GM21737 (cell line): ENCODE measurements at regions not wholly inside any gene's neighbourhood (a gene's known extent, or its start where the extent isn't known, plus 50 kb on each side); places are given as distances from the start of the nearest gene placed in this dataset.
"Not testable (repeated sequence)": the region's sequence is repeated elsewhere in the genome, so short reads cannot be mapped to it uniquely, and the experiment has no call there.

Experiments used
- ATAC-seq: cut with Tn5 transposase; IDR thresholded peaks from one replicate; pipeline ENCODE4 v1.9.1; 2021; ENCODE audit warnings: mild to moderate bottlenecking, moderate library complexity; ENCODE audit not compliant: unreplicated experiment

GRCh38 chr2:88913280-88913679, 221.8 kb downstream of the RPIA start:
- no peak for ATAC-seq

DNA sequence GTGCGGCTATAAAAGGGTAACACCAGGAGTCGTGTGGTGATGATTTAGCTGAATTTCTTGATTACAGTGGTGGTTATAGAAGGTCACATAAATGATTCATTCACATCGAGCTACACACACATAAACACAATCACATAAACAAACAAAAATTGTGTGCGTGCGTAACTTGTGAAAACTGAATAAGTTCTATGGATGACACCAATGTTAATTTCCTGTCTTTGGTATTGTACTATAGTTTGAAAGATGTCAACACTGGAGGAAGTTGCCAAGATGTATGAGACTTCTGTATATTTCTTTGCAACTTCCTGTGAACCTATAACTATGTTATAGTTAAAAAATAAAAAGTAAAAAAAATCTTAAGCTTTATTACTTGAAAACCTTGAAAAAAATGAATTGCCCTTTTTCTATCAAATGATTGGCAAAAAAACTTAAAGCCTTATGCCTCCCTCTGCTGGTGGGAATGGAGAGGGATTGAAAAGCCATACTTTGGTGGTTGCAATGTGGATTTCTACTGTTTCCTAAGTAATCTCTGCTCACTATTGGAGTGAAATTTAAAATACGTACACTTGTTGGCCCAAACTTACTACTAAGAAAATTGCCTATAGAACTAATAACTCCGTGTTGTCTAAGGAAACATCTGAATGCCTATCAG, 227.7 kb downstream of the RPIA start:
- no peak for ATAC-seq

DNA sequence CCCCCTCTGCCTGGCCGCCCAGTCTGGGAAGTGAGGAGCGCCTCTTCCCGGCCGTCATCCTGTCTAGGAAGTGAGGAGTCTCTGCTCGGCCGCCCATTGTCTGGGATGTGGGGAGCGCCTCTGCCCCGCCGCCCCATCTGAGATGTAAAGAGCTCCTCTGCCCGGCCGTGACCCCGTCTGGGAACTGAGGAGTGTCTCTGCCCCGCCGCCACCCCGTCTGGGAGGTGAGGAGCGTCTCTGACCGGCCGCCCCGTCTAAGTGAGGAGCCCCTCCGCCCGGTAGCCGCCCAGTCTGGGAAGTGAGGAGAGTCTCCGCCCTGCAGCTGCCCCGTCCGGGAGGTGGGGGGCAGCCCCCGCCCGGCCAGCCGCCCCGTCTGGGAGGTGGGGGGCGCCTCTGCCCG, 228.9 kb downstream of the RPIA start:
- ATAC-seq = not testable (repeated sequence)

GRCh38 chr2:88924533-88924932, 233.1 kb downstream of the RPIA start:
- no peak for ATAC-seq

DNA sequence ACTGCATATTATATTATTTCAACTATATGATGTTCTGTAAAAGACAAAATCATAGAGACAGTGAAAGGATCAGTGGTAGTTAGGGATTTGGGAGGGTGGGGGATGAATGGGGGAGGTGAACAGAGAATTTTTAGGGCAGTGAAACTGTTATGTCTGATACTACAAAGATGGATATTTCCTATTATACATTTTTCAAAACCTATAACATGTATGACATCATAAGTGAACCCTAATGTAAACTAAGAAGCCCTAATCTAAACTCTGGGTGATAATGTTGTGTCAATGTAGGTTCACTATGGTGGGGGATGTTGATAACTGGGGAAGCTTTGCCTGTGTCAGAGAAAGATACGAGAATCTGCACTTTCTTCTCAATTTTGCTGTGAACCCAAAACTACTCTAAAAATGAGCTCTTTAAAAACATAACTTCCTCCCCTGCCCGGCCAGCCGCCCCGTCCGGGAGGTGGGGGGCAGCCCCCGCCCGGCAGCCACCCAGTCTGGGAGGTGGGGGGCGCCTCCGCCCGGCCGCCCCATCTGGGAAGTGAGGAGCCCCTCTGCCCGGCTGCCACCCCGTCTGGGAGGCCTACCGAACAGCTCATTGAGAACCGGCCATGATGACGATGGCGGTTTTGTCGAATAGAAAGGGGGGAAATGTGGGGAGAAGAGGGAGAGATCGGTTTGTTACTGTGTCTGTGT, 234.4 kb downstream of the RPIA start:
- no peak for ATAC-seq

DNA sequence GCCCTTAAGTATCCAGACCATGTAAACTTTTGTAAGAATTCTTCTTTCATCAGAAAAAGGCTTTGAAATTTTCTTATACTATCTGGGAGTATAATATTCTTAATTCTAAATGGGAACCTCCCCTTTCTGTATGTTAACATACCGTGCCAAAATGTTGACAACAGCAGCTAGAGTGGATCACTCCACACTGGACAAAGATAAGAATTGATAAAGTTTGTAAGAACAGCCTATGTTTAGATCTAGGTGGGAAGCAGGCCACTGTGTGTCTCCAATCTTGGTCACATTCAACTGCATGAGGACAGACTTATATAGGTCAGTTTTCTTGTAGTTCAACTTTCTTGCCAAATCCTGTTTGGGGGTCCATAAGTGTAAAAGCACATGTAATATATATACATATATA, 235.7 kb downstream of the RPIA start:
- ATAC-seq = no peak

DNA sequence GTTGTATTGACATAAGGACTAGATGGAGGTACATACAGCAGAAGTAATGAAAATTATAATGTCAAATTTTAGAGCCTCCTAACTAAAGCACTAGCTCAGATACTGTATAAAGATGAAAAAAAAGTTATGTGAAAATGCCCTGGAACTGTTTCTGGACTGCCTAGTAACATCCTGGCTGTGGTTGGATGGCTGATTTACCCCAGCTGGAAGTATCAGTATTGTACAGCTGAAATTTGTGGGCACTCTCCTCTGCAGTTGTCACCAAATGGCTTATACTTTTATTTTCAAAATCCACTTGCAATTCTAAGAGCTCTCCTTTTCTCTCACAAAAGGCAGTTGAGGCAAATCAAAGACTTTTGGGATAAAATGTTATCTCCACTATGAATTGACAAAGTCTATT, 239.2 kb downstream of the RPIA start:
- no peak for ATAC-seq

DNA sequence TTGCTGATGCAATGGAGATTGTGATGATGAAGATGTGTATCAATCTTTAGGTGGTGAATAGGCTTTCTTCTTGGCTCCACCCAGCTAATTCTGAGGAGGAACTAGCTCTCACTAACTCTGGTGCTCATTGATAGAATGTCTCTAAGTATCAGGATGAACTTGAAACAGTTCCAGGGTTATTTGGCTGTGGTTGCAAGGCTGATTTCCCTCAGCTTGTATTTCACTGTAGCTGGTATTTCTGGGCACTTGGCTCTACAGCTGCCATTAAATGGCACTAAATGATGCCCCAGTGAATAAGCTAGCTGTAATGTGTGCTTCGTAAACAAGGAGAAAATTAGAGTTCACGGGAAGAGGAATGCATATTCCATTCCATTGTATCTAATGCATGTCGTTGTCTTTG, 241.2 kb downstream of the RPIA start:
- no peak for ATAC-seq

DNA sequence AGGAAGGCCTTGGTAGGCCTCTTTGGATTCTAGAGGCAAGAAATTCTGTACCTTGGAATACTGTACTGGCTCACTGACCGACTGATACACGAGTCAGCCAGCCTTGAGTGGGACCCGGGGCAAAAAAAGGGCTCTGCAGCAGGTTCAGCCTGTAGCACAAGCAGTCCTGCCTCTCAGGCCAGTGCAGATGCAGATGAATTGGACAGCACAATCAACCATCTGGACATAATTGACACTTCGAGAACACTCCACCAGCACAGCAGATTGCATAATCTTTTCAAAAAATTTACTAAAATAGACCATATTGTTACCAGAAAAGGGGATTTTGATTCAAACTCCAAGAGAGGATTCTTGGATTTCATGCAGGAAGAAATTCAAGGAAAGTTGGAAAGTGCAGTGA, 241.6 kb downstream of the RPIA start:
- no peak for ATAC-seq

GRCh38 chr2:88933980-88934379, 242.5 kb downstream of the RPIA start:
- no peak for ATAC-seq

GRCh38 chr2:88941178-88941577, 249.7 kb downstream of the RPIA start:
- not testable (repeated sequence) for ATAC-seq

DNA sequence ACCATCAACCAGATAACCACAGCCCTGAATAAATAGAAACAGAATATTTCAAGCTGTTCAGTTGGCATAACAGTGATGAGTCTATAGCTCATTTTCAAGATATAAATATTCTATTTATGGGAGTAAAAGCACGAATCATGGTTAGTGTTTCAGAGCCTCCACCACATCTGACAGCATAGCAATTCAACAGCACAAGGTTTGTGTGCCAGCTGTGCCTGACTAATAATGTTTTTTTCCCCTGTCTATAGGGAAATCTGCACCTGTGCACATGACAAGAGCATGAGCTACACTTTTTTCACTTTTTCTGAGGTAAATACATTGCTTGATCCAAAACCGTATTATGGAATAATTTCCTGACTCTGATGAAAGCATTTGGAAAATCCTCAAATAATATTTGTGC, 251.3 kb downstream of the RPIA start:
- no peak for ATAC-seq

- no peak for ATAC-seq
These were observed 257.9 kb downstream of the RPIA start for GRCh38 chr2:88949336-88949735.

- no peak for ATAC-seq
These were observed 258.5 kb downstream of the RPIA start for GRCh38 chr2:88950010-88950409.

DNA sequence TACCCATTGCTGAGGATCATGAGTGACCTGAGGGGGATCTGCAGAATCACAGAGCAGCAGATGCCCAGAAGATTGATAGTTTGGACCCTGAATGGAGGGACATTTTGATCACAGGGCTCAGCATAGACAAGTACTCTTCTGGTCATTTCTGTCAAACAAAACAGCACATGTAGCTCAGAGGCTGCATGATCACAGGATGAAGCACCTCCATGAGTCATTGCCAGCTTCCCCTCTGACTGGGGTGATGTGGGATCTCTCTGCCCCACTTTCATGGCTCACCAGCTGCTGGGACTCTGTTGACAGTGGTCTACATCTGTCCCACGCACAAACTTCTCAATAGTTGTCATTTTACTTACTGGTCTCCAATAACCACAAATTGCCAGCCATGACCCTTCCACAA, 264.1 kb downstream of the RPIA start:
- ATAC-seq = no peak

DNA sequence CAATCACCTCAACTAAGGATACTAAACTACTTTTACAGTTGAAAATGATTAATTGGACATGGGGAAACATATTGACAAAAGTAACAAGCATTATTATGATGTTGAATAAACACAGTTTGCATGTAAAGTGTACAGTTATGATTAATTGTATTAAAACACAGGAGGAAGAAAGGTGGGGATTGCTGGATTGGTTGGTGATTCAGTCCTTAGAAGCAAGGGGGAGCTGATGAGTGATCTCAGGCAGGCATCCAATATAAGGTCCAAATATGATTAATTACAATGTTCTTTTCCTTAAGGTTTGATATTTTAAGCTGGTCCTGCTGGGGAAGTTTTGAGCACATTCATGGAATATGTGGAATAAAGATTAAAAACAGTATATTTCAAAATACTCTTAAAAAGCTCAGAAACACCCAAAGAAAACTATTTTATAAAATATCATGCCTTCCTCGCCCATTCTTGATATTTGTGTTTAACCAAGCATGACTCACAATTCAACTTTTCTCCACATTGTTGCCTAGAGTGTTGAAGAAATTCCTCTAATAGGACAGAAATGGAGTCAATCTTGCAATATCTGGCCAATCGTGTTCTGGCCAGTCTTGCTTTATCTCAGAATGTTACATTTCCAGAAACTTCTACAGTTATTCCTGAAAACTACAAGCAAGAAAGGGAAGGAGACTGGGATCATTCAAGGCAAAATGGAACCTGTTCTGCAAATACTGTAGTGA, 268.2 kb downstream of the RPIA start:
- ATAC-seq = no peak

DNA sequence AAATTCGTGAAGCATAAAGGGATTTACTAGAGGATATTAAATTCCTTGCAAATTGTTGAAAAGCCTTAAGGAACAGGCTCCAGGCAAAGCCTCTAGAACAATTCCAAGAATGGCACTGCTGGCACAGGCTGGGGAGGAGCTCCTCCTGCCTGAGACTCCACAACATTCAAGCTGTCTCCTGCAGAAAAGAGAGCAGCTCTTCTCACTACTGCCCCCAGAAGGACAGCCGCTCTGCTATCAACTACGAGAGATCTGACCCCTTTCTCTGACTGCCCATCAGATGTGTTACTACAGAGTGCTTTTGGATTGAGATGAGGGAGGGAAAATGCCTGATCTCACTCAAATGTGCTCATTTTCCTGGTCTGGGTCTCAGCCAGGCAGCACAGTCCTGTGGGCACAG, 269.9 kb downstream of the RPIA start:
- ATAC-seq = not testable (repeated sequence)

GRCh38 chr2:88967844-88968243, 276.4 kb downstream of the RPIA start:
- ATAC-seq = no peak

DNA sequence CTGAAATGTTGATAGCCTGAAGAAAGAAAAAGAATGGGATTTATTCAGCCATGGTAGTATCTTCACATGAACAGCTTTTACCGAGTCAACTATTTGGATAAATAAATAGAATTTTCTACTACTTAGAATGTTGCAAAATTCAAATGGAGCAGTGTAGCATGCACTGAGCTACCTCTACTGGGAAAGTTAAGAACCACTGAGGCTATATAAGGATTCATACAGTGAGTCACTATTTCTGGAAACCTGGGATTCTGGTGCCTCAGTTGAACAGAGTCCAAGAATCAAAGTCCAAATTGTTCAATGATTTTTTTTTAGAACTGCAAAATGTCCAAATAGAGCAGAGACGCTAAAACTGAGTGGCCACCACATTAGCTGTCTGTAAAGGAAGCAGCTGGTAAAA, 286.5 kb downstream of the RPIA start:
- ATAC-seq = not testable (repeated sequence)

DNA sequence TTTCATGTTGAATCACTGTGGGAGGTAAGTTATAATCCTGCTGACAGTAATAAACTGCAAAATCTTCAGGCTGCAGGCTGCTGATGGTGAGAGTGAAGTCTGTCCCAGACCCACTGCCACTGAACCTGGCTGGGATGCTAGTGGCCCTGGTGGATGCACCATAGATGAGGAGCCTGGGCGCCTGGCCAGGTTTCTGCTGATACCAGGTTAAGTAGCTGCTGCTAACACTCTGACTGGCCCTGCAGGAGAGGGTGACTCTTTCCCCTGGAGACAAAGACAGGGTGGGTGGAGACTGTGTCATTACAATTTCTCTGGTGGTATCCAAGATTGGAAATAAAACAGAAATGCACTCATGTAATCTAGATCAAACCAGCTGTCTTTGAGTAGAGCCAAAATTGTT, 287.0 kb downstream of the RPIA start:
- not testable (repeated sequence) for ATAC-seq

- ATAC-seq = not testable (repeated sequence)
These were observed 292.6 kb downstream of the RPIA start for GRCh38 chr2:88984079-88984478.

GRCh38 chr2:88986721-88987330, 295.4 kb downstream of the RPIA start:
- not testable (repeated sequence) for ATAC-seq
